ENCODE measurements at regions not wholly inside any gene's neighbourhood (a gene's known extent, or its start where the extent isn't known, plus 50 kb on each side); places are given as distances from the start of the nearest gene placed in this dataset.

DNA sequence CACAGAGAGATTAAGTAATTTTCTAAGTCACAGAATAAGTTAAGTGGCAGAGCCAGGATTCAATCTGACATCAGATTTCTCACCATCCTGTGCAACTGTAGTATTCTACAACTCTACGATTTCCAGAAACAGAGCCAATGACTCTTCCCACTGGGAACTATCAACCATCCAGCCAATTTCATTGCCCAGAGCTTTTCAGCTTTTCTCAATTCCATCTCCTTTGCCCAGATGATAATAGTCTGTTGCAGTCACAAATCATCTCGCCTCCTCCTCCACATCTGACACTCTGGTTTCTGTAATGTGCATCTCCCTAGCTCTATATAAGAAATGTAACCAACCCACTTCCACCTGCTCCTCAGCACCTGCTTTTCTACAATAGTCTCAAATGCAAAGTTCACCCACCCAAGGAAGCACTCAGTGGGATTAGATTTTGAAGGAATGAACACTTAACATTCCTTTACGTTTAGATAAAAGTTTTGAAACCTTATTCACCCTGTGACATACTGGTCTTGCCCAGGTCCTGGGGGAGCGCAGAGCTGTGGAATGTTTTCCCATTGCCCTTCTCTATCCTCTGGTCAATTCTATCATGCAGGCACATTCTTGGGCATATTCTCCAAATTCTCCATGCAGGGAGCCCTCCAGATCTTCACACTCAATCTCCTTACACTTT is 167.8 kb upstream of the ASIC2 start:
- H3K4me3 ChIP-seq (ENCODE audit: control insufficient read depth, low read depth, low read length): no peak overlapping the region
- DNase-seq (ENCODE audit: low read depth): no peak
- TF ChIP-seq, protein P1, sequence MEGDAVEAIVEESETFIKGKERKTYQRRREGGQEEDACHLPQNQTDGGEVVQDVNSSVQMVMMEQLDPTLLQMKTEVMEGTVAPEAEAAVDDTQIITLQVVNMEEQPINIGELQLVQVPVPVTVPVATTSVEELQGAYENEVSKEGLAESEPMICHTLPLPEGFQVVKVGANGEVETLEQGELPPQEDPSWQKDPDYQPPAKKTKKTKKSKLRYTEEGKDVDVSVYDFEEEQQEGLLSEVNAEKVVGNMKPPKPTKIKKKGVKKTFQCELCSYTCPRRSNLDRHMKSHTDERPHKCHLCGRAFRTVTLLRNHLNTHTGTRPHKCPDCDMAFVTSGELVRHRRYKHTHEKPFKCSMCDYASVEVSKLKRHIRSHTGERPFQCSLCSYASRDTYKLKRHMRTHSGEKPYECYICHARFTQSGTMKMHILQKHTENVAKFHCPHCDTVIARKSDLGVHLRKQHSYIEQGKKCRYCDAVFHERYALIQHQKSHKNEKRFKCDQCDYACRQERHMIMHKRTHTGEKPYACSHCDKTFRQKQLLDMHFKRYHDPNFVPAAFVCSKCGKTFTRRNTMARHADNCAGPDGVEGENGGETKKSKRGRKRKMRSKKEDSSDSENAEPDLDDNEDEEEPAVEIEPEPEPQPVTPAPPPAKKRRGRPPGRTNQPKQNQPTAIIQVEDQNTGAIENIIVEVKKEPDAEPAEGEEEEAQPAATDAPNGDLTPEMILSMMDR (IDR thresholded peaks at IDR 0.05; ENCODE audit: control insufficient read depth, insufficient read depth, low read depth, low read length, missing control alignments): no peak

DNA sequence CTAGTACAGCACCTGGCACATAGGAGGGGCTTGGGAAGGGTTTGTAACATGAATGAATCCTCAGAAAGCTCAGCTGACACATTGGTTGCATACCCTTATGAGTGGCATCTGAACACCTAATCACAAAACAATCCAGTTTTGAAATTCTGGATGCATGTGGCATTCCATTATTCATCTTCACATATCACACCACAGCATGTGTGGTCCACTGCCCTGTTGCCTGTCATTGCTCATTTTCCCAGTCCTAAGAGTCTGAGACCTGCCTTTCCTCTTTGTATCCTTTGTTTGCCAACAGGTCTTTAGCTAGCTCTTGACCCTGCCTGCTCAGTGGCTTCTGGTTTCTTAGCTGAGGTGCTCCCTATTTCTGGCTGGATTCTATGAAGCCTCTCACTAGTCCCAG is 170.8 kb upstream of the ASIC2 start:
- TF ChIP-seq, protein P1 (IDR thresholded peaks at IDR 0.05; ENCODE audit: control insufficient read depth, insufficient read depth, low read depth, low read length, missing control alignments): no peak
- no peak for DNase-seq (ENCODE audit: low read depth)
- no peak overlapping the region for H3K4me3 ChIP-seq (ENCODE audit: control insufficient read depth, low read depth, low read length)

DNA sequence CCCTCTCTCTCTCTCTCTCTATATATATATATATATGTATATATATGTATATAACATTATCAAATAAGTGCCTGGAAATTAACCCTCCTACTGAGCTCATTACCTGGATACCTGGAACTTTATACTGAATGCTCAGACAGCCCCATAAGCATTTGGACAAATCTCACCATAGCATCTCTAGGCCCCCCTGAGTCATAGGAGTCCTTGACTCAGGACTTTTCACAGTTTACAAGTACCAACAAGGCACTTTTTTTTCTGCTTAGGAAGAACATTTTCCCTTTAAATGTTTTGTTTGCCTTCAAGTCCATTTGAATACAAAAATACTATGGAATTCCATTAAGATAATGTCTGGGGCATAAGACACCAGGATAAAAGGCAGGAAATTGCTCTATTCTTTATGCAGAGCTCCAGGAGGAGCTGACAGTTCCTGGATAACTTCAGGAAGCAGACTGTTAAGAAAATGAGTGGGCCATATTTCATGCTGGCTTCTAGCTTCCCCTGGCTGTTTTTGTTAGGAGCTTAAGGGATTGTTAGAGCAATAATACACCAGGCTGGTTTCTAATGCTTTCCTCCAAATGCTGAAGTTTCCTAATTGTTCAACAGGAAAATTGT is 171.7 kb upstream of the ASIC2 start:
- DNase-seq (ENCODE audit: low read depth): no peak
- H3K4me3 ChIP-seq (ENCODE audit: control insufficient read depth, low read depth, low read length): no peak overlapping the region
- TF ChIP-seq, protein P1 (IDR thresholded peaks at IDR 0.05; ENCODE audit: control insufficient read depth, insufficient read depth, low read depth, low read length, missing control alignments): no peak

DNA sequence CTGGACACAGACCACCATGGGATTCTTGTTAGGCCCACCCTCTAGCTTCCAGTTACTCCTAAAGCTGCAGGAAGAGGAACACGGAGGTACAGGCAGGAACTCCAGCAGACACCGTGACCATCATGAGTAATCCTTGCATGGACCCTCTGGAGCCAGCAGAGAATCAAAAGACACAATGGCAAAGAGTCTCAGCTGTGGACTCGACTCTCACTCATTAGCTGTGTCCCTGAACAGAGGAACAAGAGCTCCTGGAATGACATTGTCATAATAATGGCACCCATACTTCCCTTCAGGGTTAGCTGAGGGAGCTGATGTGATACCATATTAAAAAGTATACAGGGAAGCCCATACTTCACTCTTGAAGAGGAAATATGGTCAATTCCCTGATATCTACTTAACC is 176.3 kb upstream of the ASIC2 start:
- TF ChIP-seq, protein P1 (IDR thresholded peaks at IDR 0.05; ENCODE audit: control insufficient read depth, insufficient read depth, low read depth, low read length, missing control alignments): no peak
- DNase-seq (ENCODE audit: low read depth): no peak
- H3K4me3 ChIP-seq (ENCODE audit: control insufficient read depth, low read depth, low read length): no peak overlapping the region

DNA sequence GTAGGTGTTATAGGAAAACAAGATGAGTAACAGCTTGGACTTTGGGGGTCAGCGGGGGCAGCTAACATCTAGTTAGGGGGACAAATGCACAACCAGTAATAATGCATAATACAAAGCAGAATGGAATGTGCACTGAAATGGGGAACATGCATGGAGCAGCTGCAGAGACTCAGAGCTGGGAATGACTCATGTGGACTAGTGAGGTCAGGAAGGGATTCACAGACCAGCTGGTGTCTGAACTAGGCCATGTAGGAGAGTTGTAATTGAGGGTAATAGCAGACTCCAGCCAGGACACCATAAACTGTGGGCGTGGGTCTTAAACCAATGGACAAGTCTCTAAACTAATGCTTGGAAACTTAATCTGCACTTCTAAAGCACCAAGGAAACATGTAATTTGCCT is 176.8 kb upstream of the ASIC2 start:
- TF ChIP-seq, protein P1 (IDR thresholded peaks at IDR 0.05; ENCODE audit: control insufficient read depth, insufficient read depth, low read depth, low read length, missing control alignments): no peak
- no peak overlapping the region for H3K4me3 ChIP-seq (ENCODE audit: control insufficient read depth, low read depth, low read length)
- DNase-seq (ENCODE audit: low read depth): no peak

DNA sequence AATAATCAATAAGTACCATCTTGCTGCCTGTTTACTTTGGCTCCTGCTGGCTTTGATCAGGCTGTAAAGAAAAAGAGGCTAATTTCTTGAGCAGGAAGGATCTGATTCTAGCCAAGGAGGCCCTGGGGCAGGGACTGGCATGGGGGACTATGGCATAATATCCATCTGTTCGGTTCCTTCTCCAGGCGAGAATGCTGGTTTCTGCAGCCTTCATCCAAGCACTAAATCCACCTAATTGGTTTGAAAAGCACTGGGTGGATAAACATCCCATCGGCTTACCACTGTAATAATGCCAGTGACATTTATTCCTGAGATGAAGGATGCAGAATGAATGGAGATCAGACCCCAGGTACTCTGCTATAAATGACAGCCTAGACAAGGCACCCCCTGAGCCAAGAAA is 180.0 kb upstream of the ASIC2 start:
- no peak for DNase-seq (ENCODE audit: low read depth)
- TF ChIP-seq, protein P1 (IDR thresholded peaks at IDR 0.05; ENCODE audit: control insufficient read depth, insufficient read depth, low read depth, low read length, missing control alignments): no peak

More for the DNA sequence above, 180.0 kb upstream of the ASIC2 start:
- no peak overlapping the region for H3K4me3 ChIP-seq (ENCODE audit: control insufficient read depth, low read depth, low read length)

All from AG09309 (cell line).